Activated T-cell treated with anti-CD3 and anti-CD28 coated beads for 48 hours (primary cell): ENCODE measurements at regions not wholly inside any gene's neighbourhood (a gene's known extent, or its start where the extent isn't known, plus 50 kb on each side); places are given as distances from the start of the nearest gene placed in this dataset.

Experiments used
- DNase-seq: peaks from one replicate; pipeline ENCODE4 v3.0.0-alpha.2; 2020; ENCODE audit warnings: low read depth

GRCh38 chr3:176554791-176555654 lies 642.3 kb downstream of the TBL1XR1 start:
- no peak for DNase-seq

- DNase-seq, result no peak
Observed at GRCh38 chr3:176554264-176554663, 643.0 kb downstream of the TBL1XR1 start.

GRCh38 chr3:176526942-176527341 lies 670.3 kb downstream of the TBL1XR1 start:
- DNase-seq, result no peak

- DNase-seq, result no peak
Observed at GRCh38 chr3:176526225-176526624, 671.1 kb downstream of the TBL1XR1 start.

- DNase-seq, result no peak
Observed at GRCh38 chr3:176523114-176523513, 674.2 kb downstream of the TBL1XR1 start.

GRCh38 chr3:176522436-176522835 lies 674.8 kb downstream of the TBL1XR1 start:
- DNase-seq, result no peak

GRCh38 chr3:176521531-176522175 lies 675.6 kb downstream of the TBL1XR1 start:
- DNase-seq, result no peak

- DNase-seq, result no peak
Observed at GRCh38 chr3:176514297-176514696, 683.0 kb downstream of the TBL1XR1 start.

- DNase-seq, result no peak
Observed at GRCh38 chr3:176513604-176514003, 683.7 kb downstream of the TBL1XR1 start.

- no peak for DNase-seq
Observed at GRCh38 chr3:176512037-176512436, 685.2 kb downstream of the TBL1XR1 start.

GRCh38 chr3:176510097-176510496 lies 687.2 kb downstream of the TBL1XR1 start:
- DNase-seq, result no peak

GRCh38 chr3:176505878-176506621 lies 691.2 kb downstream of the TBL1XR1 start:
- DNase-seq, result no peak

GRCh38 chr3:176491084-176491483 lies 706.2 kb downstream of the TBL1XR1 start:
- no peak for DNase-seq

- no peak for DNase-seq
Observed at GRCh38 chr3:176490357-176490756, 706.9 kb downstream of the TBL1XR1 start.

- no peak for DNase-seq
Observed at GRCh38 chr3:176479248-176479647, 718.0 kb downstream of the TBL1XR1 start.

- DNase-seq, result no peak
Observed at GRCh38 chr3:176469694-176470205, 727.5 kb downstream of the TBL1XR1 start.

- DNase-seq, result no peak
Observed at GRCh38 chr3:176463610-176464009, 733.7 kb downstream of the TBL1XR1 start.

- DNase-seq, result no peak
Observed at GRCh38 chr3:176447369-176447768, 749.9 kb downstream of the TBL1XR1 start.

- DNase-seq, result no peak
Observed at GRCh38 chr3:176442326-176442725, 755.0 kb downstream of the TBL1XR1 start.

GRCh38 chr3:176439729-176440128 lies 757.6 kb downstream of the TBL1XR1 start:
- no peak for DNase-seq

- no peak for DNase-seq
Observed at GRCh38 chr3:176431991-176432390, 765.3 kb downstream of the TBL1XR1 start.

GRCh38 chr3:176431038-176431418 lies 766.3 kb downstream of the TBL1XR1 start:
- DNase-seq, result no peak
